Left ventricle myocardium inferior (tissue), 1 donor: ENCODE measurements at regions not wholly inside any gene's neighbourhood (a gene's known extent, or its start where the extent isn't known, plus 50 kb on each side); places are given as distances from the start of the nearest gene placed in this dataset.
"Not testable (repeated sequence)": the region's sequence is repeated elsewhere in the genome, so short reads cannot be mapped to it uniquely, and the experiment has no call there.

Source experiments
- DNase-seq: peaks from one replicate; pipeline ENCODE4 v3.0.0-alpha.2; 2020
- H3K27ac ChIP-seq: fragments of 200-600 bp; replicated peaks from 2 replicates; pipeline ENCODE4 v1.8.0; 2021
- H3K27me3 ChIP-seq: fragments of 200-600 bp; 2 replicates; pipeline ENCODE4 v1.8.0; 2021; ENCODE audit warnings: low read depth
- H3K36me3 ChIP-seq: fragments of 200-600 bp; 2 replicates; pipeline ENCODE4 v1.8.0; 2021
- H3K4me1 ChIP-seq: fragments of 200-600 bp; 2 replicates; pipeline ENCODE4 v1.8.0; 2021
- H3K4me3 ChIP-seq: fragments of 200-600 bp; 2 replicates; pipeline ENCODE4 v1.8.0; 2021; ENCODE audit warnings: mild to moderate bottlenecking, moderate library complexity
- H3K9me3 ChIP-seq: fragments of 200-600 bp; replicated peaks from 2 replicates; pipeline ENCODE4 v1.8.0; 2021
- intact Hi-C: fragments of 100-400 bp; cut with micrococcal nuclease; formaldehyde crosslinking; loops from one replicate; pipeline ENCODE4 v1.11.0; 2022
- donor health status: DM: no; HTN: yes; CAD: no; lungs with severe emphysema.

- H3K27me3 ChIP-seq, DNase-seq, H3K27ac ChIP-seq, intact Hi-C loops, H3K9me3 ChIP-seq, H3K4me1 ChIP-seq, H3K4me3 ChIP-seq, H3K36me3 ChIP-seq: not testable (repeated sequence)
Observed at GRCh38 chr9:67312504-67312903, 320.2 kb upstream of the SPATA31A3 start.

DNA sequence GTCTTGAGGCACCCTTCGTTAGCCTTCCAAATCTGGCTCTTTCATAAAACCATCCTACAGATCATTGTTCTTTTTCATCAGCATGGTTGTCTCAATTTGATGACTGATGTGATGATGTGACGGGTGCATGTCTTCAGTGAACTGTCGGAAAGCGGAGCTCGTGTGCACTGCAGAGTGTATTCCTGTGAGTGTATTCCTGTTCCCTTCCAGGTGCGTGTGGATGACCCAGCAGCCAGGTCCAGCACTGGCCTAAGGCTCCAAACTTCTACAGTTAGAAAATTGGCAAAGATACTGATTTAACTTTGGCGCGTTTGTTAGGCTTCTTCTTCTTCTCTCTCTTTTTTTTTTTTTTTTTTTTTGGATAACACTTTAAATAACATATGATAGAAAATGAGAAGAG is 314.8 kb upstream of the SPATA31A3 start:
- H3K27ac ChIP-seq, H3K27me3 ChIP-seq, H3K4me1 ChIP-seq, intact Hi-C loops, H3K9me3 ChIP-seq, H3K4me3 ChIP-seq, DNase-seq, H3K36me3 ChIP-seq: not testable (repeated sequence)

- H3K36me3 ChIP-seq, intact Hi-C loops, DNase-seq, H3K4me1 ChIP-seq, H3K27ac ChIP-seq, H3K4me3 ChIP-seq, H3K9me3 ChIP-seq, H3K27me3 ChIP-seq: not testable (repeated sequence)
Observed at GRCh38 chr9:67288797-67289196, 296.4 kb upstream of the SPATA31A3 start.

DNA sequence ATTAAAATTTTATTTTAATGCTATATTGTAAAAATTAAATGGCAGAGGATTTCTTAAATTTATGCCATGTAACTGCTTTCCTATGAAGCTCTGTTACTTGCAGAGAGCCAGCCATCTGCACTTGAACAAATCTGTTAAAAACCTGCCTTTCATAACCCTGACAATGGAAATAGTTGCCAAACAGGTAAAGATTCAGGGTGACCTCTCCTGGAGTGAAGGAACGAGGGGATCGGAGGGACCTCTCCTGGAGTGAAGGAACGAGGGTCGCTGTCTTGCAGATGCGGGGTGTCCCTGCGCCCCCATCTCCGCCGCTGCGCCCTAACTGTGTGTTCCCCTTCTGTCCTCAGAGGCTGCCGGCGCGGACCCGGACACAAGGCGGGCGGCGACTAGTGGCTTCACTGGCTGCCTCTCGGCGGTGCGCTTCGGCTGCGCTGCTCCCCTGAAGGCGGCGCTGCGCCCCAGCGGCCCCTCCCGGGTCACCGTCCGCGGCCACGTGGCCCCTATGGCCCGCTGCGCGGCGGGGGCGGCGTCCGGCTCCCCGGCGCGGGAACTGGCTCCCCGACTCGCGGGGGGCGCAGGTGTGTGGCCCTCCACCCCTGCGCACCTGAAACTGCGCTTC is 295.9 kb upstream of the SPATA31A3 start:
- H3K36me3 ChIP-seq, H3K4me1 ChIP-seq, intact Hi-C loops, DNase-seq, H3K4me3 ChIP-seq, H3K27me3 ChIP-seq, H3K9me3 ChIP-seq, H3K27ac ChIP-seq: not testable (repeated sequence)

GRCh38 chr9:67284299-67284698 is 291.9 kb upstream of the SPATA31A3 start:
- intact Hi-C loops, H3K4me3 ChIP-seq, H3K27me3 ChIP-seq, H3K27ac ChIP-seq, H3K4me1 ChIP-seq, DNase-seq, H3K36me3 ChIP-seq, H3K9me3 ChIP-seq: not testable (repeated sequence)

- DNase-seq, H3K9me3 ChIP-seq, H3K27ac ChIP-seq, H3K4me3 ChIP-seq, intact Hi-C loops, H3K27me3 ChIP-seq, H3K4me1 ChIP-seq, H3K36me3 ChIP-seq: not testable (repeated sequence)
Observed at GRCh38 chr9:67281574-67281973, 289.2 kb upstream of the SPATA31A3 start.

GRCh38 chr9:67269692-67270091 is 277.3 kb upstream of the SPATA31A3 start:
- H3K4me3 ChIP-seq, H3K9me3 ChIP-seq, H3K27me3 ChIP-seq, intact Hi-C loops, H3K36me3 ChIP-seq, H3K4me1 ChIP-seq, H3K27ac ChIP-seq, DNase-seq: not testable (repeated sequence)

DNA sequence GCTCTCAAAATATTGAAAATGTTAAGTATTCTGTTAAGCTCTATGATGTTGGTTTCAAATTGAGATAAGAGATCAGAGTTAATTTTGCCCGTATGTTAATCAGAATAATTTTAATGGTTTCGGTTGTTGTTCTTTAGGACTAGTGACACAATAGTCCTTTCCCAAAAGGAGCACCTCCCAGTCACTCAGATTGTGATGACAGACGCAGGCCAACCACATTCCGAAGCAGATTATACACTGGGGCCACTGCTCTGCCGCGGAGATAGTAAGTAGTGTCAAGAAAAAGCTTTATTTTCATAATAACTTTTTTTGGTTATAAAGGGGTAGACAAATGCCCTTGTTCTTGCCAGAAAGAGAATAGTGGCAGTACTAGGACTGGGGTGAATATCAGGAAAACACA is 265.5 kb upstream of the SPATA31A3 start:
- H3K27me3 ChIP-seq, DNase-seq, H3K4me1 ChIP-seq, H3K9me3 ChIP-seq, H3K27ac ChIP-seq, intact Hi-C loops, H3K4me3 ChIP-seq, H3K36me3 ChIP-seq: not testable (repeated sequence)

DNA sequence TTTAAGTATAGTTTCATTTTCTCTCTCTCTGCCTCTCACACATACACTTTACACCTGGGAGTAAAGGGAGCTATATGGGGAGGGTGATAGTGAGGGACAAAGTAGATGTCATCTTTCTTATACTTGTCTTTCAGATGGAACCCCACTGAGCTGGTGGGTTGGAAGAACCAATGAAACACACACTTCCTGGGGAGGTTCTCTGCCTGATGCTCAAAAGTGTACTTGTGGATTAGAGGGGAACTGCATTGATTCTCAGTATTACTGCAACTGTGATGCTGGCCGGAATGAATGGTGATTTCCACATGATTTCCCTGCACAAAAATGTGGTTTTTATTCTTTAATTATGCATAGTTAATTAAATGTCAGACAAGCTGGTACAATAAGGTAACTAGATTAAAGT is 256.6 kb upstream of the SPATA31A3 start:
- H3K9me3 ChIP-seq, intact Hi-C loops, H3K4me3 ChIP-seq, H3K36me3 ChIP-seq, H3K4me1 ChIP-seq, H3K27ac ChIP-seq, DNase-seq, H3K27me3 ChIP-seq: not testable (repeated sequence)

DNA sequence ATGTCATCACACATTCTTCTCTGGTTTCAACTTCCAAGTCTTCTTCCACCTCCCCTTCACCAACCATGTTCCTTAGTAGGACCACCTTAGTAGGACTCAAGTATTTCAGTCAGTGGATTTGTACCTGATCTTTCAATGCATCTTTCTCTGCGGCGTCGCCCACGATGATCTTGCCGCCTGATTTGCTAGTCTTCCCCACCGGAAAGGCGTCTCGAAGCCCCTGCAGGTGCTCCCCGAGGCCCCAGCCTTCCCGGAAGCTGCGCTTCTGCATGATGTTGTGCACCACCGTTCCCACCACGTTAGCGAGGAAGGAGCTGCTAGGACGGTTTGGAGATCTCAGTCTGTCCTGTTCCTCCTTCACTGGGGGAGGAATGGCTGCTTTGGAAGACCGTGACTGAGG is 219.7 kb upstream of the SPATA31A3 start:
- H3K27ac ChIP-seq, H3K4me1 ChIP-seq, DNase-seq, intact Hi-C loops, H3K36me3 ChIP-seq, H3K4me3 ChIP-seq, H3K9me3 ChIP-seq, H3K27me3 ChIP-seq: not testable (repeated sequence)

GRCh38 chr9:67210842-67211241 is 218.5 kb upstream of the SPATA31A3 start:
- DNase-seq, H3K36me3 ChIP-seq, H3K4me1 ChIP-seq, intact Hi-C loops, H3K27me3 ChIP-seq, H3K4me3 ChIP-seq, H3K27ac ChIP-seq, H3K9me3 ChIP-seq: not testable (repeated sequence)

GRCh38 chr9:67208831-67209437 is 216.6 kb upstream of the SPATA31A3 start:
- H3K9me3 ChIP-seq, intact Hi-C loops, H3K27ac ChIP-seq, DNase-seq, H3K4me3 ChIP-seq, H3K36me3 ChIP-seq, H3K27me3 ChIP-seq, H3K4me1 ChIP-seq: not testable (repeated sequence)

DNA sequence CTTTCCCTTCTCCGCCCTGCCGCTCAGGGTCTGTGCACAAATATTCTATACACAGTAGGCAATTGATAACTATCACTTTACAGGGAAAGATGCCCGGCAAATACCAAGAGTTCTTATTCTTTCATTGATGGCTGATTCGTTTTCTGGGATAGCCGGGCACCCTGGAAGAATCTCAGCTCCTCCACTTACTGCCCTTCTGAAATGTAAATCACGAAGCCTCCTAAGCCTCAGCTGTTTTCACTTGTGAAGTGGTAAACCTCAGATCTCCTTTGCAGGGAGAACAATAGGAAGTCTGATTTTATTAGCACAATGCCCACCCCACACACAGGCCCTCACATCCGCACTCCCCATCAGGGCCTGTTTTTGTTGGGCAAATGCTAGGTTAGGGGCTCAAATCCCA is 203.8 kb upstream of the SPATA31A3 start:
- intact Hi-C loops, DNase-seq, H3K27ac ChIP-seq, H3K4me1 ChIP-seq, H3K9me3 ChIP-seq, H3K27me3 ChIP-seq, H3K4me3 ChIP-seq, H3K36me3 ChIP-seq: not testable (repeated sequence)

GRCh38 chr9:67195357-67195756 is 203.0 kb upstream of the SPATA31A3 start:
- H3K9me3 ChIP-seq, DNase-seq, H3K4me3 ChIP-seq, intact Hi-C loops, H3K36me3 ChIP-seq, H3K27ac ChIP-seq, H3K4me1 ChIP-seq, H3K27me3 ChIP-seq: not testable (repeated sequence)
